ENCODE measurements at regions not wholly inside any gene's neighbourhood (a gene's known extent, or its start where the extent isn't known, plus 50 kb on each side); places are given as distances from the start of the nearest gene placed in this dataset.

- TF ChIP-seq POLR2A (IDR thresholded peaks at IDR 0.05) (no peak), CTCF (IDR thresholded peaks at IDR 0.05 in 4 of 5, conservative IDR thresholded peaks at IDR 0.05 in 1 of 5) (no peak)
Observed at GRCh38 chr4:100054071-100054470, 104.0 kb upstream of the H2AZ1 start.

Measured in gastrocnemius medialis (tissue), 4 donors.